ENCODE measurements at regions not wholly inside any gene's neighbourhood (a gene's known extent, or its start where the extent isn't known, plus 50 kb on each side); places are given as distances from the start of the nearest gene placed in this dataset.
"Not testable (repeated sequence)": the region's sequence is repeated elsewhere in the genome, so short reads cannot be mapped to it uniquely, and the experiment has no call there.

DNA sequence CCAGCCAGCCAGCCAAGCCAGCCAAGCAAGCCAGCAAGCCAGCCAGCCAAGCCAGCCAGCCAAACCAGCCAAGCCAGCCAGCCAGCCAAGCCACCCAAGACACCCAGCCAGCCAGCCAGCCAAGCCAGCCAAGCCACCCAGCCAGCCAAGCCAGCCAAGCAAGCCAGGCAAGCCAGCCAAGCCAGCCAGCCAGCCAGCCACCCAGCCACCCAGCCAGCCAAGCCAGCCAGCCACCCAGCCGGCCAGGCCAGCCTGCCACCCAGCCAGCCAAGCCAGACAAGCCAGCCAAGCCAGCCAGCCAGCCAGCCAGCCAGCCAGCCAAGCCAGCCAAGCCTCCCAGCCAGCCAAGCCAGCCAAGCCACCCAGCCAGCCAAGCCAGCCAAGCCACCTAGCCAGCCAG is 333.6 kb upstream of the PLGLB2 start:
- not testable (repeated sequence) for TF ChIP-seq POLR2A (IDR thresholded peaks at IDR 0.05)
- TF ChIP-seq, protein P1, sequence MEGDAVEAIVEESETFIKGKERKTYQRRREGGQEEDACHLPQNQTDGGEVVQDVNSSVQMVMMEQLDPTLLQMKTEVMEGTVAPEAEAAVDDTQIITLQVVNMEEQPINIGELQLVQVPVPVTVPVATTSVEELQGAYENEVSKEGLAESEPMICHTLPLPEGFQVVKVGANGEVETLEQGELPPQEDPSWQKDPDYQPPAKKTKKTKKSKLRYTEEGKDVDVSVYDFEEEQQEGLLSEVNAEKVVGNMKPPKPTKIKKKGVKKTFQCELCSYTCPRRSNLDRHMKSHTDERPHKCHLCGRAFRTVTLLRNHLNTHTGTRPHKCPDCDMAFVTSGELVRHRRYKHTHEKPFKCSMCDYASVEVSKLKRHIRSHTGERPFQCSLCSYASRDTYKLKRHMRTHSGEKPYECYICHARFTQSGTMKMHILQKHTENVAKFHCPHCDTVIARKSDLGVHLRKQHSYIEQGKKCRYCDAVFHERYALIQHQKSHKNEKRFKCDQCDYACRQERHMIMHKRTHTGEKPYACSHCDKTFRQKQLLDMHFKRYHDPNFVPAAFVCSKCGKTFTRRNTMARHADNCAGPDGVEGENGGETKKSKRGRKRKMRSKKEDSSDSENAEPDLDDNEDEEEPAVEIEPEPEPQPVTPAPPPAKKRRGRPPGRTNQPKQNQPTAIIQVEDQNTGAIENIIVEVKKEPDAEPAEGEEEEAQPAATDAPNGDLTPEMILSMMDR (IDR thresholded peaks at IDR 0.05 in 8 of 11, conservative IDR thresholded peaks at IDR 0.05 in 3 of 11), result not testable (repeated sequence)

Data from spleen (tissue), 7 donors.